Renal cortex interstitium (tissue), 11 donors: ENCODE measurements at regions not wholly inside any gene's neighbourhood (a gene's known extent, or its start where the extent isn't known, plus 50 kb on each side); places are given as distances from the start of the nearest gene placed in this dataset.
"Not testable (repeated sequence)": the region's sequence is repeated elsewhere in the genome, so short reads cannot be mapped to it uniquely, and the experiment has no call there.

ENCODE experiments used
- DNase-seq, 11 donors: peaks; one replicate each; pipeline ENCODE4 v3.0.0-alpha.2; 2013; ENCODE audit warnings: low read depth in 9 of 11, low spot score in 4 of 11; ENCODE audit errors: extremely low read depth in 1 of 11

- not testable (repeated sequence) for DNase-seq
Measured at GRCh38 chrY:18718714-18719113, 54.8 kb downstream of the HSFY2 start.

GRCh38 chrY:18720395-18720794 is 53.1 kb downstream of the HSFY2 start:
- not testable (repeated sequence) for DNase-seq
